RWPE2 (cell line): ENCODE measurements at regions not wholly inside any gene's neighbourhood (a gene's known extent, or its start where the extent isn't known, plus 50 kb on each side); places are given as distances from the start of the nearest gene placed in this dataset.

Source experiments
- ATAC-seq: fragments of 200-7000 bp; cut with Tn5 transposase; 3 replicates; pipeline ENCODE4 v1.9.1; 2021; ENCODE audit warnings: low read depth
- DNase-seq: peaks from one replicate; pipeline ENCODE4 v3.0.0-alpha.2; 2020; ENCODE audit warnings: low spot score
- H3K27ac ChIP-seq: fragments of 450-650 bp; 2 replicates; pipeline ENCODE4 v1.5.1; 2017; ENCODE audit warnings: mild to moderate bottlenecking; ENCODE audit not compliant: poor library complexity, severe bottlenecking
- H3K27me3 ChIP-seq: fragments of 250-450 bp; sonication (Bioruptor Pico); 2 replicates; pipeline ENCODE4 v1.5.1; 2021; ENCODE audit warnings: mild to moderate bottlenecking, moderate library complexity; ENCODE audit not compliant: insufficient read depth, poor library complexity, severe bottlenecking
- H3K36me3 ChIP-seq: fragments of 250-450 bp; sonication (Bioruptor Pico); 2 replicates; pipeline ENCODE4 v1.5.1; 2020; ENCODE audit warnings: low read depth, mild to moderate bottlenecking, moderate library complexity
- H3K4me1 ChIP-seq: fragments of 250-450 bp; sonication (Bioruptor Pico); 2 replicates; pipeline ENCODE4 v1.5.1; 2021; ENCODE audit warnings: mild to moderate bottlenecking, moderate library complexity; ENCODE audit not compliant: insufficient read depth, poor library complexity, severe bottlenecking
- H3K4me3 ChIP-seq: fragments of 250-450 bp; sonication (Bioruptor Pico); 2 replicates; pipeline ENCODE4 v1.5.1; 2021; ENCODE audit warnings: mild to moderate bottlenecking, moderate library complexity; ENCODE audit not compliant: severe bottlenecking
- H3K9me3 ChIP-seq: fragments of 250-450 bp; sonication (Bioruptor Pico); 2 replicates; pipeline ENCODE4 v1.5.1; 2021; ENCODE audit warnings: mild to moderate bottlenecking, moderate library complexity; ENCODE audit not compliant: severe bottlenecking
- CTCF ChIP-seq: fragments of 450-650 bp; IDR thresholded peaks from one replicate; pipeline ENCODE4 v1.5.1; 2017; ENCODE audit warnings: mild to moderate bottlenecking, moderate library complexity; ENCODE audit not compliant: poor library complexity, severe bottlenecking

GRCh38 chr6:97666889-97667288 lies 383.9 kb upstream of the MMS22L start:
- Histone ChIP-seq H3K4me1 (no peaks in the 10 kb centered on the region), H3K27ac (no peak overlapping the region), H3K27me3 (peaks cover 6% of the 10 kb centered on the region), H3K36me3 (no peaks in the 10 kb centered on the region), H3K4me3 (no peak overlapping the region), H3K9me3 (no peaks in the 10 kb centered on the region)
- TF ChIP-seq CTCF: no peak
- DNase-seq: no peak
- no peak for ATAC-seq

GRCh38 chr6:97668716-97669115 lies 385.7 kb upstream of the MMS22L start:
- Histone ChIP-seq H3K4me3 (no peak overlapping the region), H3K4me1 (no peaks in the 10 kb centered on the region)

GRCh38 chr6:97669191-97670031 lies 386.4 kb upstream of the MMS22L start:
- peak; percentile 29; the same call in 1 of the 3 replicates for ATAC-seq
- DNase-seq: no peak
- no peak for TF ChIP-seq CTCF

More at GRCh38 chr6:97668716-97669115, 385.7 kb upstream of the MMS22L start:
- H3K9me3 ChIP-seq: no peaks in the 10 kb centered on the region
- ATAC-seq: no peak
- H3K27me3 ChIP-seq: peaks cover 6% of the 10 kb centered on the region
- DNase-seq: no peak
- TF ChIP-seq CTCF: no peak
- H3K36me3 ChIP-seq: no peaks in the 10 kb centered on the region
- no peak overlapping the region for H3K27ac ChIP-seq

GRCh38 chr6:97674802-97675201 lies 391.8 kb upstream of the MMS22L start:
- no peak for TF ChIP-seq CTCF
- Histone ChIP-seq H3K4me1 (no peaks in the 10 kb centered on the region), H3K9me3 (no peaks in the 10 kb centered on the region), H3K27ac (no peak overlapping the region), H3K4me3 (no peak overlapping the region), H3K36me3 (no peaks in the 10 kb centered on the region), H3K27me3 (peaks cover 3% of the 10 kb centered on the region)
- no peak for ATAC-seq
- DNase-seq: peak; percentile 15

More at GRCh38 chr6:97669191-97670031, 386.4 kb upstream of the MMS22L start:
- H3K27me3 ChIP-seq: peaks cover 6% of the 10 kb centered on the region
- H3K9me3 ChIP-seq: no peaks in the 10 kb centered on the region
- no peak overlapping the region for H3K27ac ChIP-seq
- no peaks in the 10 kb centered on the region for H3K4me1 ChIP-seq
- no peak overlapping the region for H3K4me3 ChIP-seq
- no peaks in the 10 kb centered on the region for H3K36me3 ChIP-seq

GRCh38 chr6:97677626-97678025 lies 394.6 kb upstream of the MMS22L start:
- Histone ChIP-seq H3K27ac (no peak overlapping the region), H3K9me3 (no peaks in the 10 kb centered on the region), H3K4me1 (no peaks in the 10 kb centered on the region), H3K4me3 (no peak overlapping the region), H3K27me3 (no peaks in the 10 kb centered on the region), H3K36me3 (no peaks in the 10 kb centered on the region)
- ATAC-seq (no peak), DNase-seq (no peak)
- TF ChIP-seq CTCF: no peak
